Esophagus squamous epithelium (tissue), 5 donors: ENCODE measurements at regions not wholly inside any gene's neighbourhood (a gene's known extent, or its start where the extent isn't known, plus 50 kb on each side); places are given as distances from the start of the nearest gene placed in this dataset.

Source experiments
- DNase-seq: peaks from one replicate; lab custom pipeline; 2025; lab: John Stamatoyannopoulos, UW
- H3K27ac ChIP-seq, 4 donors: fragments of 200-600 bp; sonication (generic); one replicate each; pipeline ENCODE4 v1.5.1; 2016 to 2019; ENCODE audit warnings: mild to moderate bottlenecking in 1 of 4
- H3K27me3 ChIP-seq, 4 donors: fragments of 200-600 bp; sonication (generic); 1 replicate in 3 of 4; 2 replicates in 1 of 4; pipeline versions ENCODE4 v1.5.1 to v1.6.0; 2017 to 2021; ENCODE audit warnings: antibody characterized with exemption in 1 of 4
- H3K36me3 ChIP-seq, 3 donors: fragments of 200-600 bp; sonication (generic); one replicate each; pipeline ENCODE4 v1.5.1; 2016 to 2019
- H3K4me1 ChIP-seq, 3 donors: fragments of 200-600 bp; sonication (generic); one replicate each; pipeline ENCODE4 v1.5.1; 2017 to 2019
- H3K4me3 ChIP-seq, 4 donors: fragments of 200-600 bp; sonication (generic); 1 replicate in 3 of 4; 2 replicates in 1 of 4; pipeline ENCODE4 v1.5.1; 2016 to 2019; ENCODE audit warnings: mild to moderate bottlenecking in 2 of 4, moderate library complexity in 1 of 4
- H3K9me3 ChIP-seq, 3 donors: fragments of 200-600 bp; sonication (generic); one replicate each; pipeline ENCODE4 v1.5.1; 2016 to 2019
- CTCF ChIP-seq, 6 experiments: fragments of 450-650 bp in 4 of 6; fragments of 200-600 bp in 2 of 6; sonication (generic) in 2 of 6; IDR thresholded peaks; one replicate each; pipeline ENCODE4 v1.5.1; 2016 to 2019; ENCODE audit warnings: antibody characterized with exemption in 6 of 6, mild to moderate bottlenecking in 4 of 6, moderate library complexity in 4 of 6
- POLR2A ChIP-seq, 4 donors: fragments of 450-650 bp; IDR thresholded peaks; one replicate each; pipeline ENCODE4 v1.6.1; 2017; ENCODE audit warnings: antibody characterized with exemption in 4 of 4, mild to moderate bottlenecking in 4 of 4, moderate library complexity in 3 of 4
- WGBS, 2 donors: methylation state at CpG; one replicate each; pipeline ENCODE4 v1.1.5; 2018; 5-methylcytosine and 5-hydroxymethylcytosine counted together
- intact Hi-C: fragments of 100-400 bp; cut with DNase I; formaldehyde crosslinking; loops from one replicate; pipeline ENCODE4 v1.15.0; 2022
- donor health status: DM: yes; HTN: yes; CAD: no.

- 81 to 89% methylated on average over 2 of the region's 2 CpGs for WGBS, 2 donors
Measured at GRCh38 chr18:37663446-37663845, 97.8 kb upstream of the CELF4 start.

GRCh38 chr18:37662546-37663339, 97.1 kb upstream of the CELF4 start:
- no peak overlapping the region for H3K4me3 ChIP-seq
- no peaks in the 10 kb centered on the region for H3K27me3 ChIP-seq
- no peaks in the 10 kb centered on the region for H3K4me1 ChIP-seq
- H3K36me3 ChIP-seq, result no peaks in the 10 kb centered on the region
- no peak for DNase-seq
- intact Hi-C loops, result no loop called here
- no peak for TF ChIP-seq CTCF (IDR thresholded peaks at IDR 0.05)
- TF ChIP-seq POLR2A (IDR thresholded peaks at IDR 0.05), result no peak
- no peaks in the 10 kb centered on the region for H3K9me3 ChIP-seq
- H3K27ac ChIP-seq, result no peak overlapping the region
- WGBS, 2 donors, result 85 to 88% methylated on average over 12 to 13 of the region's 13 CpGs

More at GRCh38 chr18:37663446-37663845, 97.8 kb upstream of the CELF4 start:
- no peaks in the 10 kb centered on the region for H3K27me3 ChIP-seq
- H3K36me3 ChIP-seq, result no peaks in the 10 kb centered on the region
- DNase-seq, result no peak
- no peaks in the 10 kb centered on the region for H3K4me1 ChIP-seq
- H3K9me3 ChIP-seq, result no peaks in the 10 kb centered on the region
- no peak overlapping the region for H3K27ac ChIP-seq
- no peak overlapping the region for H3K4me3 ChIP-seq
- no peak for TF ChIP-seq CTCF (IDR thresholded peaks at IDR 0.05)
- no peak for TF ChIP-seq POLR2A (IDR thresholded peaks at IDR 0.05)
- intact Hi-C loops, result no loop called here

DNA sequence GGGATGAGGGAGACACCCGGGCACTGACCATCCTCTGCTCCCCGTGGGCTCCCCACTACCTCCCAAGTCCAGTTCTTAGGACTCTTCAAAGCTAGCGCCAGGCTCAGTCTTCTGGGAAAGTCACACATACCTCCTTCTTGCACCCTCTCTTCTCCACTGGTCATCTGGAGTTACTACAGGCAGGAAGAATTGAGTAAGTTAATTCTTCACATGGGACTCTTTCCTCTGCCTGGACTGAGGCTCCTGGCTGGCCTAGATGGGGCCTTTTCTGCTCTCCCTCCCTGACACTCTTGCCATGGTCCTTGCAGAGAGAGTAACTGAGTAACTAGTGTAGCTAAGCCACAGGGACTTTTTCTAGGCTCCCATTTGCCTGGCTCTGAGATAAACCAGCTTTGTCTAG, 96.5 kb upstream of the CELF4 start:
- no peak for DNase-seq

DNA sequence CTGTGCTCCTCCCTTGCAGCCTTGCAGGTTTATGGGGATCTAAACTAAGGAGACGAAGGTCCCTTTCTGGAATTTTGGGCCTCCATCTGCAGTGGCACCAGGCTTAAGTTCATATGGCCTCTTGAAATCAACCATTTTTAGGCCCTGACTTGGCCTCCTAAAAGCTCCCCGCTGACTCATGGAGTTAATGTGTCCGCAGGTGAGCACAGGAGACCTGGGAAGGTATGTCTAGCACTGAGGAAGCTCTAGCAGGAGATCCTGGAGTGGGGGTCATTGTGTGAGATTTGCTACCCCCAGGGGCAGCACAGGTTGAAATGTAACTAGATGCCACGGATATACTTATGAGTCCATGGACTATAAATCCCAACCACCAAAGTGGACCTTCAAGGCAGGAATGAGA, 95.9 kb upstream of the CELF4 start:
- WGBS, 2 donors, result 82 to 100% methylated on average over 1 to 2 of the region's 4 CpGs
- intact Hi-C loops, result no loop called here
- TF ChIP-seq POLR2A (IDR thresholded peaks at IDR 0.05), result no peak
- TF ChIP-seq CTCF (IDR thresholded peaks at IDR 0.05), result no peak

More for the DNA sequence above, 96.5 kb upstream of the CELF4 start:
- no peaks in the 10 kb centered on the region for H3K36me3 ChIP-seq
- H3K4me1 ChIP-seq, result no peaks in the 10 kb centered on the region
- no peak overlapping the region for H3K27ac ChIP-seq
- TF ChIP-seq POLR2A (IDR thresholded peaks at IDR 0.05) (no peak), CTCF (IDR thresholded peaks at IDR 0.05) (no peak)
- intact Hi-C loops, result no loop called here
- no peaks in the 10 kb centered on the region for H3K9me3 ChIP-seq
- no peak overlapping the region for H3K4me3 ChIP-seq
- no peaks in the 10 kb centered on the region for H3K27me3 ChIP-seq
- 62 to 76% methylated on average over 3 of the region's 3 CpGs for WGBS, 2 donors

GRCh38 chr18:37661061-37661460, 95.5 kb upstream of the CELF4 start:
- H3K36me3 ChIP-seq, result no peaks in the 10 kb centered on the region
- no peaks in the 10 kb centered on the region for H3K27me3 ChIP-seq
- WGBS, 2 donors, result 93% methylated on average over 3 of the region's 4 CpGs; no CpG with 5 or more reads in 1 of the 2 donors
- DNase-seq, result no peak
- no peaks in the 10 kb centered on the region for H3K9me3 ChIP-seq
- no peak overlapping the region for H3K4me3 ChIP-seq
- no peak overlapping the region for H3K27ac ChIP-seq
- intact Hi-C loops, result no loop called here
- no peak for TF ChIP-seq CTCF (IDR thresholded peaks at IDR 0.05)
- no peaks in the 10 kb centered on the region for H3K4me1 ChIP-seq

More for the DNA sequence above, 95.9 kb upstream of the CELF4 start:
- DNase-seq, result no peak
- Histone ChIP-seq H3K36me3 (no peaks in the 10 kb centered on the region), H3K27me3 (no peaks in the 10 kb centered on the region), H3K4me1 (no peaks in the 10 kb centered on the region), H3K27ac (no peak overlapping the region), H3K4me3 (no peak overlapping the region), H3K9me3 (no peaks in the 10 kb centered on the region)
